Dermis blood vessel endothelial cell (primary cell): ENCODE measurements at regions not wholly inside any gene's neighbourhood (a gene's known extent, or its start where the extent isn't known, plus 50 kb on each side); places are given as distances from the start of the nearest gene placed in this dataset.

Experiments
- DNase-seq: peaks from one replicate; pipeline ENCODE4 v3.0.0; 2010

DNA sequence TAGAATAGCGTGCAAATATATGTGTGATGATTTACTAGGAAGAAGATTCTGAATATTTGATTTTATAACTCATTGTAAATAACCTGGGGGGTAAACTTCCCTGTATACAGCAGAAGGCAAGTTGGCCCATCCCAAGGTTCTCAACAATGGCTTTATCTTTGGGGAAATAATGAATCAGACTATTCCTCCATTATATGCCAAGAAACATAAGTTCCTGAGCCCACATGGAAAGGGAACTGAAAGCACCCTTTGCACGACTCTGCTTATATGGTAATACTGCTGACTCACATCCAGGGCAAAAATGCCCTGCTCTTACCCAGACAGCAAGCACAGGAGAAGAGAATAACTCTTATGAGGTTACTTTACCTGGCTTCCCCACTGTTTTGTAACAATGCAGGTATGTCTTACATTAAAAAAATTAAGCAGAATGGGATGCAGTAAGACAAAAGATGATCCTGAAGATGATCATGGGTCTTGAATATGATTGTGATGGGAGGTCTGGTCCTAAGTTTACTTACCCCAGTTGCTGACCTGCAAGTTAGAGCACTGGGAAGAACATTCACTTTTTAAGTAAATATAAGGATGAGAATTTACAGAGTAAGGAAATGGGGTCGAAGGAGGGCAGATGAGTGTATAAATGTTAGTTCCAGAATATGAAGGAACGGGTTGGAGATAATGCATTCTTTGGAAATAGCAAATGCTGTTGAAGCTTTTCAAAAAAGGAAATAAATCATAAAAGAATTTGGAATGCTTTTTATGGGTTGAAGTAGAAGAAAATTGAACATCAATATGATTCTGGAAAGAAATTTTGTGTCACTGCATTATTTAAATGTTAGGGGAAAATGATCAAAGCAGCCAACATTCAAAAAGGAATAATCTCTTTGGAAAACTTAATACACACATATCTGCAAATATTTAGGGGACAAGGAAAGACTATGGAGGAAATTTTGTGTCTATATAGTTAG lies 428.4 kb upstream of the MPDZ start:
- peak; percentile 97 for DNase-seq

DNA sequence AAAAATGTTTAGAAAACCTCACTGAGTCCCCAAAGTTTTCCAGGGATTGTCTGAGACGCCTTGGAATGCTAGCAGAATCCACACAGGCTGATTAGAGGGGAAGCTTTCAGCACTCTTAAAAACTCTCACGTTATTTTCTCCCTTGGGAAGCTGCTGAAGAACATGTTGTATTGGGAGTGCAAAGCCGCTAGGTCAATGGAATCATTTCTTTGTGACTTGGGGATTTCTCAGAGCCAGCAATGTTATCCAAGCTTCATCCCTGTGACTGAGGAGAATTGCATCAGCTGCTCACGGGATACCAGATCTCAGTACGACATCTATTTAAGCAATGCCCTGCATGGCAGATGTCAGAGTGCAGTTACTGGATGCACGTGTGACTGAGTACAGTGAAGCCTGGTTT lies 426.4 kb upstream of the MPDZ start:
- DNase-seq: peak; percentile 34

GRCh38 chr9:13705373-13705772 lies 425.9 kb upstream of the MPDZ start:
- peak; percentile 42 for DNase-seq

DNA sequence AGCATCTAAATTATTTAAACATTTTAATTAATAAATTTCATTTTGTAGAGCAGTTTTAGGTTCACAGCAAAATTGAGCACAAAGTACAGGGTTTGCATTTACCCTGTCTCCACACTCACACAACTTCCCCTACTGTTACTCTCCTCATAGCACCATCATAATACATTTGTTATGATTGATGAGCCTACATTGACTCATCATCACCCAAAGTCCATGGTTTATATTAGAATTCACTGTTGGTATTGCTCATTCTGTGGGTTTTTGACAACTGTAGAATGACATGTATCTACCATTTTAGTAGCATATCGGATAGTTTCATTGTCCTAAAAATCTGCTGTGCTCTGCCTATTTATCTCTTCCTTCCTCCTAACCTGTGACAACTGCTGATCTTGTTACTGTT lies 411.1 kb upstream of the MPDZ start:
- DNase-seq: no peak

- DNase-seq: peak; percentile 11
Measured at GRCh38 chr9:13689925-13690324, 410.4 kb upstream of the MPDZ start.

DNA sequence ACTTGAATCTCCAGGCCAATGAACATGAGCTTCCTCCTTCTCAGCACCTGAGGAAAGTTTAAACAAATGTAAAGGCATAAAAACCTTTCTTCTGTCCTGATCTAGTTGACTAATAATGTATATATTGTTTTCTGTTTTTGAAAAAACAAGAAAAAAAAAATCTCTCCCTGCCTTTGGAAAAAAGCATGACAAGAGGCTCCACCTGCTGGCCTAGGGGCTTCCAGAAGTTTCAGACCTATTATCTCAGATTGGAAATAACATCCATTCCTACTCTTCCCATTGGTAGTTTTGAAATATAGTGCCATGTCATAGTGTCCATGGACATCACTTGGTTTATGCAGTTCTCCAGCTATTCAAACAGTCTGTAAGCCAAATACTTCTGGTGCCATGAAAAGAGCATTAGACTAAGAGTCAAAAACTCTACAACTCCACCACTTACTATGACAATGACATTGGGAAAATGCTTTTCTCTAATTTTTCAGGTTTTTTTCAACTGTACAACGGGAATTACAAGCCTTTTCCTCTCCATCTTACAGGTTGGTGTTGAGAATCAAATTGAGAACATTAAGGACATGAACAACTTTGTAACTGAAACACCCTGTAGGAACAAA lies 409.6 kb upstream of the MPDZ start:
- peak; percentile 74 for DNase-seq

GRCh38 chr9:13688223-13688989 lies 408.9 kb upstream of the MPDZ start:
- DNase-seq: peak; percentile 36

DNA sequence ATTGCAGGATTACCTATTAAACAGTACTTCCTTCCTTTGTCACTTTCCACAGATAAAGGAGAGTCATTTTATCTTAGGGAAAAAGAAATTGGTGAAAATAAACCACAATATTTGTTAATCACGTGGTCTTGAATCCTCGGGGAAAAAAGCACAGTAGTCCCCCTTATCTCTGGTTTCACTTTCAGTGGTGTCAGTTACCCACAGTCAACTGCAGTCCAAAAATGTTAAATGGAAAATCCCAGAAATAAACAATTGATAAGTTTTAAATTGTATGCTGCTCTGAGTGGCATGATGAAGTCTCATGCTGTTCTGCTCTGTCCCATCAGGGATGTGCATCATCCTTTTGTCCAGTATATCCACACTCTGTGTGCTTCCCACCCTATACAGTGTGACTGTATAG lies 405.2 kb upstream of the MPDZ start:
- no peak for DNase-seq

DNA sequence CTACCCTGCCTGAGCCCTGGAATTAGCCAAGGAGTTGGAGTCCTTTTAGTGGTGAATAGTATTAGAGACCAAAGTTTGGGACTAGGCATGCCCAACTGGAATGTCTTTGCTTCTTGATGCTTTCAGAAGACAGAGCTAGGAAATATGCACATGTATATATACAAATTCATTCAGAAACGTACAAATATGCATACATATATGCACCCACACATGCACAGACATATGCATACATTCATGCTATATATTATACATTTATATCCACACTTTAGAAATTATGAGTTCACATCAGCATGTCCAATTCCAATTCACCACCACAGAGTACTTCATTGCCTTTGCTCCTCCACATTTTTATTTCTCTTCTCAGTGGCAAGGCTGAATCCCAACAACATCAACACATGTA lies 398.3 kb upstream of the MPDZ start:
- no peak for DNase-seq

DNA sequence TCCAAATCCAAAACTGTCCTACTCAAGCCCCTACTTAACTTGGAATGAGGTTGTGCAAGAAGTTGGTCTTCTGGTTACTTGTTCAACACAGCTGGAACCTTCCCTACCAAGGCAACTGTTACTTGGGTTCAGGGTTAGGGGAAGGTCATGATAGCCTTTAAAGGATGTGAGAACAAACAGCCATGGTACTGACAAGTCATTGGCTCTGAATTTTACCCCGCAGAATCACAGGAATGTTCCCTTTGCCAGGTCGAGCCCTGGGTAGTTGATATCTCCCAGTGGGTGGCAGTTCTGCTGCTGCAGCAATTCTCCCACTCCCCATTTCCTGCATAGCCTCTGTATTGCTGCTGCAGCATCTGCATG lies 396.1 kb upstream of the MPDZ start:
- DNase-seq: no peak

DNA sequence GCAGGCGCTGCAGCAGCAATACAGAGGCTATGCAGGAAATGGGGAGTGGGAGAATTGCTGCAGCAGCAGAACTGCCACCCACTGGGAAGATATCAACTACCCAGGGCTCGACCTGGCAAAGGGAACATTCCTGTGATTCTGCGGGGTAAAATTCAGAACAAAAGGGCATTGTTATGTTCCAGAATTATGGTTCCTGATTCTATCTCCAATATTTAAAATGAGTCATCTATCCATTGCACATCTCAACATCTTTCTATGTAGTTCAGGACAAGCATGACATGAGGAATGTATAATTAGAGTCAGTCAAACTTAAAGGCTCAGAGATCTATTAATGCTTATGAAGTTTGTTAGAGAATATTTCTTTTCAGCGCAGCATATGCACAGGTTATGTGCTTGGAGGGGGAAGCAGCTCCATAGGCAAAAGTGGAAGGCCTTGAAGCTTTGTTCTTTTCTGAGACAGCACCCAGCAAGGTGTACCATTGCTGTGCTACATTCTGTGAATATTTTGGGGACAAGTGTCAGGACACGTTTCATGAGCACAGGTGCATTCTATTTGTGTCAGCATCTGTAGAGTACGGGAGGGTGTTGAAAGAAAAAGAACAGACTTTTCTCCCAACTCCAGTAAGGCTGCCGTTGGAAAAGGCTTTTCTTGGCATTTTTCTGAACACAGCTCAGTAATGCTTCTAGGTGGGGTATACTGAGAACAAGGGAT lies 395.6 kb upstream of the MPDZ start:
- DNase-seq: no peak

DNA sequence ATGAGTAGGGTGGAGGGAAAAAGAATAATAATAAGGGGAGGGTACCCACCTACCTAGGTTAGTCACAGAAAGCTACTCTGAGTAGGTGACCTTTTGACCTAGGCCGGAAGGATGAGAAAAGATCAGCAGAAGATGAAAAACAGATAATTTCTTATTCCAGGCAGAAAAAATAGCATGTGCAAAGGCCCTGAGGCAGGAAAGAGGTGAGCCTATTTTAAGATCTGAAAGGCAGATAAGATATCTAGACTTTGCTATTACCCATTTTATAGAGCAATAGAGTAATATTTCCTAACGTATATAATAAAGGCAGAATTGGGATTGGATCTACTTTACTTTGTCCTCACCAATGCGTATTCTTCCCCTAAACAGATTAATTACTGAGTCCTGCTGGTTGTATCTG lies 393.9 kb upstream of the MPDZ start:
- DNase-seq: no peak

DNA sequence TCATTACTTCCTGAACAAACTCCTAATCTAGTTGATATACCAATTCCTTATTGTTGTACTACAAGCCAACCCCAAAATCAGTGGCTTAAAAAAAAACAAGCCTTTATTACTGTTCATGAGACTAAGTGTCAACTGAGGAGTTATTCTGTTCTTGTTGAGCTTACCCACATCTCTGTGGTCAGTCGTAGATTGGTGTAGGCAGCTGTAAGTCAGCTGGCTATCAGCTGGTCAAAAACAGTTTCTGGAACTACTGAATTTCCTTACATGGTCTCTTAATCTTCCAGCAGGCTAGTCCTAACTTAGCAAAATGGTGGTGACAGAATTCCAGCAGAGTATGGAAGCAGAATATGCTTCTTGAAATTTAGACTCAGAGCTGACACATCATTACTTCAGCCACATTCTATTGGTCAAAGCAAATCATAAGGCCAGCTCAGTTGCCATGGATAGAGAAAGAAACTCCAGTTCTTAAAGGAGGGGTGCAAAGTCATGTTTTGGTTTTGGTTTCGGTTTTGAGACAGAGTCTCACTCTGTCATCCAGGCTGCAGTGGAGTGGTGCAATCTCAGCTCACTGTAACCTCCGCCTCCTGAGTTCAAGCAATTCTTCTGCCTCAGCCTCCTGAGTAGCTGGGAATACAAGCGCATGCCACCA lies 386.1 kb upstream of the MPDZ start:
- DNase-seq: no peak

DNA sequence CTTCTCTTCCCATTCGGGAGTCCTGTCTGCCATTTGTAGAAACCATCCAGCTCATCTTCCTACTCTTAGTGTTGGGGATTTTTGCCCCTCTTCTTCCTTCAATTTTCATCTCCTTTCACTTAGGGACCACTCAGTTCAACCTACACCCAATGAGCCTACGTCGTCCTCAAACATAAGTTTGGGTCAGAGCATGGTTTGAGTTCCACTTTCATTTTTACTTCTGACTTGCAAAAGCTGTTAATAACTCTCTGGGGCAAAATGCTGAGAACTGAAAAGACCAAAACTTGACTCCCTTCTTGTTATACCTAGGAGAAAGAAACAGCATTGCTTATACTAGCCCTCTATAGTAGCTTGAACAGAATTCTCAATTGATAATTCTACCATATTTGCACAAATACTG lies 381.5 kb upstream of the MPDZ start:
- no peak for DNase-seq

DNA sequence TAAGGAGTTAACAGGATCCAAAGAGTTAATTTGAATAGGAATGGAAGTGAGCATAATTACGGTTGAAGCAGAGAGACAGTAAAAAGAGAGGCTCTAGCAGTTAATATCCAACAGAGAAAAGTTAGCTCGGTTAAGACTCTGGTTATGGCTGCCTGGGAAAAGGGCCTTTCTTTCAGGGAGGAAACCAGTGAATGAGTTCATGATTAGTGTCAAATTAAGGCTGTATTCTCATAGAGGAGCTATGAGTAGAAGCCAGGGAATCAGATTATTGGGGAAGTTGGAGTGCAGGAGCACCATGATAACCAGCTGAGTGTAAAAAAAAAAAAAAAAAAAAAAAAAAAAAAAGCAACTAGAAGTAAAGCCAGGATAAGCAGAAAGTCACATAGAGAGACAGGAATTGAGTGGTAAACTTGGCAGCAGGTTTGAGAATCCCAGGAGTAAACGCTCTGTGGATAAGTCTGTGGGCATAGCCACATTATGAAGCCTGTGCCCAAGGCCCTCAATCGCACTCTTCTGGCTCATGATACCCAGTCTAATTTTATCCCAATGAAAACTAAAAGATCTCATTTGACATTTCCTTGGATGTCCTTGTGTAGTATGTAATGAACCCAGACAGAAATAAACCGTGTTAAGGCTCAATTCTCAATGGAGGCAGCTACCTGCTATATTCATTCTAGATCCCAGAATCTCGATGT lies 372.6 kb upstream of the MPDZ start:
- DNase-seq: no peak

DNA sequence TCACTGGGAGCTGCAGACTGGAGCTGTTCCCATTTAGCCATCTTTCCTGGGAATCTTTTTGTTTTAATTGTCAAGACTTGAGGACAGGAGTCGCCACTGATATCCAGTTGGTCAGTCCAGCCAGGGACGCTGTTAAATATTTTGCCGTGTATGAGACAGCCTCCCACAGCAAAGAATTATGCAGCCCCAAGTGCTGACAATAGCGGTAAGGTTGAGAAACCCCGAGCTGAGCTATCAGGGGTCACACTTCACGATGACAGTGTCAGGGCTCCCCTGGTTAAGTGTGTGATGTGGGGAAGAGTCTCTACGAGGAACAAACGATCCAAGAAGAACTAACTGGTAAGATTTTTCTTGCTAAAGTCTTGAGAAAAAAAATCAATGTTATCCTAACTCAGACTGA lies 372.0 kb upstream of the MPDZ start:
- DNase-seq: no peak

DNA sequence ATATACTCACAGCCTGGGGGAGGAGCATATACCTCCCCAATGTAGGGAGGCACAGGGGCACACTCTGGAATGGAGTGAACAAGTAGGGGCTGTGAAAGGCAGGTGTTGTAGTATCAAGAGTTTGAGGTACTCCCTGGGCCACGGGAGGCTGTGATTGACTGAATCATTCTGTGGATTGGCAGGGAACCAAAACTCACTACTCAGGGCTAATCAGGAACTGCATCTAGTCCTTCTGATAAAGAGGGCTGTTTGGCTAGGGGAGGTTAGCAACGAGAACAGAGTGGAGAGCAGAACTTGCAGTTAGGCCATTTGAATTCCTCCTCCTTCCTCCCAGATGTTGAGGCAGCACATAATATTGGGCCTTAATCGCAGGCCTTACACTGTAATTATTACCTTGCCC lies 369.2 kb upstream of the MPDZ start:
- DNase-seq: peak; percentile 33

- DNase-seq: no peak
Measured at GRCh38 chr9:13648068-13648467, 368.6 kb upstream of the MPDZ start.

GRCh38 chr9:13646500-13647021 lies 367.1 kb upstream of the MPDZ start:
- no peak for DNase-seq

GRCh38 chr9:13645557-13645956 lies 366.1 kb upstream of the MPDZ start:
- no peak for DNase-seq

DNA sequence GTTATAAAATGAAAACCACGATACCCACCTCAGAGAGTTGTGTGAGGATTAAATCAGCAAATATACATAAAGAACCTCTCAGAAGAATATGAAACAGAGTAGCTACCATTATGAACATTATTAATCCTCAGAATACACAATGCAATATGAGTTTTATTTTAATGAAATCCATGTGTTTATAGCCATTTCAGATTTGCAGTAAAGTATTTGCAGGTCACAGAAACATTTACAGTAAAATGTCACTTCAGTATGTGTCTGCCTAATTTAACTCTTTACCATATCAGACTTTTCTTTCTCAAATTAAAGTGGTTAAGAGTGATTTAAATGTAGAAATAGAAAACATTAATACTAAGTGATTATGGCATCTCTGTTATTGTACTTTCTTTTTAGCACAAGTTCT lies 365.2 kb upstream of the MPDZ start:
- no peak for DNase-seq

- DNase-seq: no peak
Measured at GRCh38 chr9:13642646-13643045, 363.2 kb upstream of the MPDZ start.
